ENCODE measurements at regions not wholly inside any gene's neighbourhood (a gene's known extent, or its start where the extent isn't known, plus 50 kb on each side); places are given as distances from the start of the nearest gene placed in this dataset.
"Not testable (repeated sequence)": the region's sequence is repeated elsewhere in the genome, so short reads cannot be mapped to it uniquely, and the experiment has no call there.

- peak overlapping the region; percentile 58 for H3K4me3 ChIP-seq (ENCODE audit: low read length)
These were observed 76.4 kb downstream of the MAGED4 start for GRCh38 chrX:52261125-52261462.

GRCh38 chrX:52261463-52262194, 76.9 kb downstream of the MAGED4 start:
- DNase-seq (ENCODE audit: low read depth): peak; percentile 85
- peak; percentile 65 for TF ChIP-seq CTCF (IDR thresholded peaks at IDR 0.05; ENCODE audit: insufficient read depth, low read depth, low read length, missing control alignments)
- H3K4me3 ChIP-seq (ENCODE audit: low read length): peak overlapping the region; percentile 58

More at GRCh38 chrX:52261125-52261462, 76.4 kb downstream of the MAGED4 start:
- no peak for TF ChIP-seq CTCF (IDR thresholded peaks at IDR 0.05; ENCODE audit: insufficient read depth, low read depth, low read length, missing control alignments)
- no peak for DNase-seq (ENCODE audit: low read depth)

- TF ChIP-seq CTCF (IDR thresholded peaks at IDR 0.05; ENCODE audit: insufficient read depth, low read depth, low read length, missing control alignments): no peak
- peak overlapping the region; percentile 58 for H3K4me3 ChIP-seq (ENCODE audit: low read length)
- no peak for DNase-seq (ENCODE audit: low read depth)
These were observed 77.5 kb downstream of the MAGED4 start for GRCh38 chrX:52262195-52262546.

GRCh38 chrX:52263417-52263816, 78.7 kb downstream of the MAGED4 start:
- no peak for TF ChIP-seq CTCF (IDR thresholded peaks at IDR 0.05; ENCODE audit: insufficient read depth, low read depth, low read length, missing control alignments)
- no peak overlapping the region for H3K4me3 ChIP-seq (ENCODE audit: low read length)
- no peak for DNase-seq (ENCODE audit: low read depth)

GRCh38 chrX:52265713-52266112, 81.0 kb downstream of the MAGED4 start:
- DNase-seq (ENCODE audit: low read depth): no peak
- H3K4me3 ChIP-seq (ENCODE audit: low read length): no peak overlapping the region
- TF ChIP-seq CTCF (IDR thresholded peaks at IDR 0.05; ENCODE audit: insufficient read depth, low read depth, low read length, missing control alignments): no peak

- not testable (repeated sequence) for DNase-seq (ENCODE audit: low read depth); H3K4me3 ChIP-seq (ENCODE audit: low read length)
These were observed 83.8 kb downstream of the MAGED4 start for GRCh38 chrX:52268502-52268901.

GRCh38 chrX:52270453-52271116, 85.9 kb downstream of the MAGED4 start:
- no peak for TF ChIP-seq CTCF (IDR thresholded peaks at IDR 0.05; ENCODE audit: insufficient read depth, low read depth, low read length, missing control alignments)
- no peak for DNase-seq (ENCODE audit: low read depth)
- no peak overlapping the region for H3K4me3 ChIP-seq (ENCODE audit: low read length)

Data from epithelial cell of esophagus (primary cell).